CD14-positive monocyte (primary cell): ENCODE measurements at regions not wholly inside any gene's neighbourhood (a gene's known extent, or its start where the extent isn't known, plus 50 kb on each side); places are given as distances from the start of the nearest gene placed in this dataset.
"Not testable (repeated sequence)": the region's sequence is repeated elsewhere in the genome, so short reads cannot be mapped to it uniquely, and the experiment has no call there.

Experiments used
- DNase-seq, 3 donors: peaks; one replicate each; pipeline ENCODE4 v3.0.0-alpha.2; 2011 to 2022
- H2AFZ ChIP-seq: 2 replicates; pipeline ENCODE4 v1.6.0; 2012; ENCODE audit warnings: mild to moderate bottlenecking, low read depth, low read length, inconsistent platforms; ENCODE audit not compliant: insufficient read depth, poor library complexity, severe bottlenecking
- H3K27ac ChIP-seq, 2 donors: 1 replicate in 1 of 2; 2 replicates in 1 of 2; pipeline ENCODE4 v1.5.1; 2012 to 2013; ENCODE audit warnings: low read length in 2 of 2, control low read depth in 1 of 2, inconsistent platforms in 1 of 2, low read depth in 1 of 2, mild to moderate bottlenecking in 1 of 2
- H3K27me3 ChIP-seq, 2 donors: one replicate each; pipeline versions ENCODE4 v1.6.0 to v1.6.1; 2011 to 2013; ENCODE audit warnings: low read length in 2 of 2; ENCODE audit not compliant: control insufficient read depth in 2 of 2, insufficient read depth in 2 of 2
- H3K36me3 ChIP-seq, 2 donors: replicated peaks in 1 of 2; 1 replicate in 1 of 2; 2 replicates in 1 of 2; pipeline versions ENCODE4 v1.5.1 to v1.6.1; 2012 to 2013; ENCODE audit warnings: low read length in 2 of 2, control low read depth in 1 of 2, inconsistent platforms in 1 of 2, mild to moderate bottlenecking in 1 of 2; ENCODE audit not compliant: insufficient read depth in 2 of 2, control insufficient read depth in 1 of 2
- H3K4me1 ChIP-seq, 2 donors: 1 replicate in 1 of 2; 2 replicates in 1 of 2; pipeline versions ENCODE4 v1.5.1 to v1.6.1; 2012 to 2013; ENCODE audit warnings: low read length in 2 of 2, control low read depth in 1 of 2, inconsistent platforms in 1 of 2, mild to moderate bottlenecking in 1 of 2, moderate library complexity in 1 of 2; ENCODE audit not compliant: insufficient read depth in 2 of 2, control insufficient read depth in 1 of 2
- H3K4me2 ChIP-seq: replicated peaks from 2 replicates; pipeline ENCODE3; 2012; ENCODE audit warnings: low read length, moderate library complexity, mild to moderate bottlenecking; ENCODE audit not compliant: poor library complexity, severe bottlenecking; ENCODE audit errors: extremely low read depth
- H3K4me3 ChIP-seq, 3 experiments: fragments of 200-600 bp in 1 of 3; sonication (generic) in 1 of 3; replicated peaks in 1 of 3; 1 replicate in 2 of 3; 2 replicates in 1 of 3; pipeline ENCODE4 v1.5.1; 2011 to 2013; ENCODE audit warnings: low read length in 3 of 3, mild to moderate bottlenecking in 3 of 3, control low read depth in 2 of 3, low read depth in 2 of 3, inconsistent platforms in 1 of 3, moderate library complexity in 1 of 3
- H3K79me2 ChIP-seq: 2 replicates; pipeline ENCODE4 v1.6.0; 2012; ENCODE audit warnings: mild to moderate bottlenecking, control low read depth, inconsistent platforms, low read length, moderate library complexity; ENCODE audit not compliant: insufficient read depth
- H3K9ac ChIP-seq: 2 replicates; pipeline ENCODE4 v1.6.0; 2017; ENCODE audit warnings: low read length, mild to moderate bottlenecking; ENCODE audit not compliant: insufficient read depth, poor library complexity, severe bottlenecking
- H3K9me3 ChIP-seq, 2 donors: replicated peaks in 1 of 2; 1 replicate in 1 of 2; 2 replicates in 1 of 2; pipeline versions ENCODE4 v1.5.1 to v1.6.1; 2012 to 2013; ENCODE audit warnings: low read length in 2 of 2, control low read depth in 1 of 2; ENCODE audit not compliant: control insufficient read depth in 1 of 2, insufficient read depth in 1 of 2
- H4K20me1 ChIP-seq: 2 replicates; pipeline ENCODE4 v1.6.0; 2012; ENCODE audit warnings: mild to moderate bottlenecking, low read length, control low read depth, moderate library complexity; ENCODE audit not compliant: insufficient read depth
- H3K27ac Mint-ChIP-seq, 7 donors: one replicate each; pipeline ENCODE4 v1.8.0; 2020; ENCODE audit warnings: mild to moderate bottlenecking in 7 of 7, mixed read lengths in 7 of 7, moderate library complexity in 6 of 7, inconsistent platforms in 2 of 7
- H3K27me3 Mint-ChIP-seq, 3 donors: one replicate each; pipeline ENCODE4 v1.8.0; 2021 to 2022; ENCODE audit warnings: low read depth in 3 of 3, mild to moderate bottlenecking in 3 of 3, mixed read lengths in 3 of 3, moderate library complexity in 3 of 3, inconsistent platforms in 1 of 3
- H3K36me3 Mint-ChIP-seq, 2 donors: one replicate each; pipeline ENCODE4 v1.8.0; 2020; ENCODE audit warnings: mixed read lengths in 2 of 2, inconsistent platforms in 1 of 2, mild to moderate bottlenecking in 1 of 2
- H3K4me1 Mint-ChIP-seq: one replicate; pipeline ENCODE4 v1.8.0; 2020; ENCODE audit warnings: mild to moderate bottlenecking, mixed read lengths
- H3K4me3 Mint-ChIP-seq, 2 donors: one replicate each; pipeline ENCODE4 v1.8.0; 2020; ENCODE audit warnings: mild to moderate bottlenecking in 2 of 2, mixed read lengths in 2 of 2, moderate library complexity in 1 of 2
- H3K9me3 Mint-ChIP-seq, 7 donors: one replicate each; pipeline ENCODE4 v1.8.0; 2020 to 2022; ENCODE audit warnings: mixed read lengths in 7 of 7, mild to moderate bottlenecking in 6 of 7, moderate library complexity in 6 of 7, inconsistent platforms in 2 of 7
- WGBS: methylation state at CpG from one replicate; pipeline ENCODE4 v1.1.5; 2013; ENCODE audit warnings: missing lambda C conversion rate; ENCODE audit not compliant: insufficient coverage; 5-methylcytosine and 5-hydroxymethylcytosine counted together
- intact Hi-C, 2 donors: fragments of 100-400 bp; cut with micrococcal nuclease; formaldehyde crosslinking; loops; one replicate each; pipeline versions ENCODE4 v1.15.0 to v1.15.1; 2023
- TF ChIP-seq, protein P1 (sequence below): fragments of 200-600 bp; IDR thresholded peaks from one replicate; pipeline ENCODE4 v1.8.0; 2022; ENCODE audit warnings: antibody characterized with exemption, mild to moderate bottlenecking

DNA sequence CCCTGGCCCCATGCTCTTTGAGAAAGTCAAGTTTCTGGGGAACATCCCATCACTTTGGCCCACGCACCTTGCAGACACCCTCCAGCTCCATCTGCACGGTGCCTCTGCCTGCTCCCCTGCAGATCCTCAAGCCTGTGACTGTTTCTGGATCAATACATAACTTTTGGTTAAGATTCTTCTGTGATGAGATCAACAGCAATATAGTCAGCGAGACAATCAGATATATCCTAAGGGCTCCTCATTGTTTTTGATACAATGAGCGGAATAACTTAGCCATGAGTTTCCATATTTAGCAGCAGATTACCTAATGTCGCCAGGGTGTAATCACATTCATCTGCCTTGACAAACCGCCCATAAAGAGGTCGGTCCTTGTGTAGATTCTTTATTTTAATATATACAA lies 109.3 kb upstream of the MTHFD1L start:
- 94% methylated on average over 2 of the region's 7 CpGs for WGBS
- Histone ChIP-seq H2AFZ (no peak overlapping the region), H3K4me1 (no peaks in the 10 kb centered on the region), H3K79me2 (no peaks in the 10 kb centered on the region), H3K36me3 (no peaks in the 10 kb centered on the region), H3K9ac (no peak overlapping the region), H3K9me3 (no peaks in the 10 kb centered on the region), H4K20me1 (no peaks in the 10 kb centered on the region), H3K27ac (no peak overlapping the region), H3K4me3 (no peak overlapping the region), H3K4me2 (no peak overlapping the region), H3K27me3 (no peaks in the 10 kb centered on the region)
- DNase-seq, result no peak
- Mint-ChIP-seq H3K9me3 (no peaks in the 10 kb centered on the region), H3K4me3 (no peak overlapping the region), H3K36me3 (no peaks in the 10 kb centered on the region), H3K27ac (no peak overlapping the region), H3K27me3 (peaks cover 4 to 11% (median 8%) of the 10 kb centered on the region in 3 donors), H3K4me1 (no peaks in the 10 kb centered on the region)
- intact Hi-C loops, result no loop called here
- TF ChIP-seq, protein P1, sequence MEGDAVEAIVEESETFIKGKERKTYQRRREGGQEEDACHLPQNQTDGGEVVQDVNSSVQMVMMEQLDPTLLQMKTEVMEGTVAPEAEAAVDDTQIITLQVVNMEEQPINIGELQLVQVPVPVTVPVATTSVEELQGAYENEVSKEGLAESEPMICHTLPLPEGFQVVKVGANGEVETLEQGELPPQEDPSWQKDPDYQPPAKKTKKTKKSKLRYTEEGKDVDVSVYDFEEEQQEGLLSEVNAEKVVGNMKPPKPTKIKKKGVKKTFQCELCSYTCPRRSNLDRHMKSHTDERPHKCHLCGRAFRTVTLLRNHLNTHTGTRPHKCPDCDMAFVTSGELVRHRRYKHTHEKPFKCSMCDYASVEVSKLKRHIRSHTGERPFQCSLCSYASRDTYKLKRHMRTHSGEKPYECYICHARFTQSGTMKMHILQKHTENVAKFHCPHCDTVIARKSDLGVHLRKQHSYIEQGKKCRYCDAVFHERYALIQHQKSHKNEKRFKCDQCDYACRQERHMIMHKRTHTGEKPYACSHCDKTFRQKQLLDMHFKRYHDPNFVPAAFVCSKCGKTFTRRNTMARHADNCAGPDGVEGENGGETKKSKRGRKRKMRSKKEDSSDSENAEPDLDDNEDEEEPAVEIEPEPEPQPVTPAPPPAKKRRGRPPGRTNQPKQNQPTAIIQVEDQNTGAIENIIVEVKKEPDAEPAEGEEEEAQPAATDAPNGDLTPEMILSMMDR, result no peak

DNA sequence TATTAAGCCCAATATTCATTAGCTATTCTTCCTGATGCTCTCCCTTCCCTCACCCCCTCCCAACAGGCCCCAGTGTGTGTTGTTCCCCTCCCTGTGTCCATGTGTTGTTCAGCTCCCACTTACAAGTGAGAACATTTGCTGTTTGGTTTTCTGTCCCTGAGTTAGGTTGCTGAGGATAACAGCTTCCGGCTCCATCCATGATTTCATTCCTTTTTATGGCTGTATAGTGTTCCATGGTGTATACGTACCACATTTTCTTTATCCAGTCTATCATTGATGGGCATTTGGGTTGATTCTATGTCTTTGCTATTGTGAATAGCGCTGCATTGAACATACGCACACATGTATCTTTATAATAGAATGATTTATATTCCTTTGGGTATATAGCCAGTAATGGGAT lies 107.7 kb upstream of the MTHFD1L start:
- H3K4me3 Mint-ChIP-seq, H3K4me3 ChIP-seq, H3K9me3 ChIP-seq, H4K20me1 ChIP-seq, H3K4me1 ChIP-seq, DNase-seq, H3K79me2 ChIP-seq, H3K4me2 ChIP-seq, H3K36me3 Mint-ChIP-seq, H3K27ac Mint-ChIP-seq, H3K27ac ChIP-seq, H3K27me3 ChIP-seq, intact Hi-C loops, H3K9me3 Mint-ChIP-seq, H2AFZ ChIP-seq, H3K4me1 Mint-ChIP-seq, H3K9ac ChIP-seq, H3K36me3 ChIP-seq: not testable (repeated sequence)
- peaks cover 5 to 12% (median 7%) of the 10 kb centered on the region in 3 donors for H3K27me3 Mint-ChIP-seq
- WGBS, result no CpG with 5 or more reads among the region's 4 CpGs
